MM.1S (cell line): ENCODE measurements at regions not wholly inside any gene's neighbourhood (a gene's known extent, or its start where the extent isn't known, plus 50 kb on each side); places are given as distances from the start of the nearest gene placed in this dataset.

Experiments
- DNase-seq: peaks from one replicate; pipeline ENCODE4 v3.0.0-alpha.2; 2015
- H2AFZ ChIP-seq: fragments of 300-600 bp; sonication (generic); 2 replicates; pipeline ENCODE4 v1.6.0; 2016; ENCODE audit warnings: antibody characterized with exemption, low read length
- H3F3A ChIP-seq: fragments of 300-600 bp; sonication (generic); 2 replicates; pipeline ENCODE4 v1.6.1; 2016; ENCODE audit warnings: mild to moderate bottlenecking, antibody characterized with exemption, low read length, moderate library complexity, mixed read lengths; ENCODE audit not compliant: insufficient read depth
- H3K27ac ChIP-seq: fragments of 300-600 bp; sonication (generic); 2 replicates; pipeline ENCODE4 v1.5.1; 2016; ENCODE audit warnings: mild to moderate bottlenecking, low read length
- H3K27me3 ChIP-seq: fragments of 300-600 bp; sonication (generic); replicated peaks from 2 replicates; pipeline ENCODE4 v1.6.0; 2016; ENCODE audit warnings: low read length; ENCODE audit not compliant: insufficient read depth
- H3K36me3 ChIP-seq: fragments of 300-600 bp; sonication (generic); replicated peaks from 2 replicates; pipeline ENCODE4 v1.6.1; 2016; ENCODE audit warnings: mild to moderate bottlenecking, low read length, mixed read lengths; ENCODE audit not compliant: insufficient read depth
- H3K4me1 ChIP-seq: fragments of 300-600 bp; sonication (generic); 2 replicates; pipeline ENCODE4 v1.6.1; 2016; ENCODE audit warnings: low read length, mixed read lengths
- H3K4me2 ChIP-seq: fragments of 300-600 bp; sonication (generic); 2 replicates; pipeline ENCODE4 v1.6.0; 2016; ENCODE audit warnings: low read depth, low read length
- H3K4me3 ChIP-seq: fragments of 300-600 bp; sonication (generic); 2 replicates; pipeline ENCODE4 v1.5.1; 2016; ENCODE audit warnings: low read length, mixed read lengths
- H3K79me2 ChIP-seq: fragments of 300-600 bp; sonication (generic); 2 replicates; pipeline ENCODE4 v1.6.1; 2016; ENCODE audit warnings: mixed run types, low read length, mixed read lengths
- H3K9ac ChIP-seq: fragments of 300-600 bp; sonication (generic); 2 replicates; pipeline ENCODE4 v1.6.1; 2016; ENCODE audit warnings: low read length, mixed read lengths
- H3K9me2 ChIP-seq: fragments of 300-600 bp; sonication (generic); replicated peaks from 2 replicates; pipeline ENCODE4 v1.6.1; 2016; ENCODE audit warnings: mild to moderate bottlenecking, low read length, mixed read lengths; ENCODE audit not compliant: insufficient read depth
- H3K9me3 ChIP-seq: fragments of 300-600 bp; sonication (generic); replicated peaks from 2 replicates; pipeline ENCODE4 v1.6.1; 2016; ENCODE audit warnings: mild to moderate bottlenecking, low read length, mixed read lengths; ENCODE audit not compliant: insufficient read depth
- H4K20me1 ChIP-seq: fragments of 300-600 bp; sonication (generic); 2 replicates; pipeline ENCODE4 v1.6.1; 2016; ENCODE audit warnings: mild to moderate bottlenecking, low read length, moderate library complexity, mixed read lengths; ENCODE audit not compliant: insufficient read depth
- EZH2 ChIP-seq: fragments of 300-600 bp; sonication (generic); optimal IDR thresholded peaks from 2 replicates; pipeline ENCODE3; 2017; ENCODE audit warnings: low read depth, mild to moderate bottlenecking, antibody characterized with exemption, low read length, mixed read lengths
- EZH2phosphoT487 ChIP-seq: fragments of 300-600 bp; sonication (generic); IDR thresholded peaks from 2 replicates; pipeline ENCODE4 v1.6.1; 2018; ENCODE audit warnings: antibody characterized with exemption, low read length
- TF ChIP-seq, protein P1 (sequence below): fragments of 300-600 bp; sonication (generic); IDR thresholded peaks from 2 replicates; pipeline ENCODE4 v1.5.1; 2016; ENCODE audit warnings: antibody characterized with exemption, low read length, mixed read lengths

DNA sequence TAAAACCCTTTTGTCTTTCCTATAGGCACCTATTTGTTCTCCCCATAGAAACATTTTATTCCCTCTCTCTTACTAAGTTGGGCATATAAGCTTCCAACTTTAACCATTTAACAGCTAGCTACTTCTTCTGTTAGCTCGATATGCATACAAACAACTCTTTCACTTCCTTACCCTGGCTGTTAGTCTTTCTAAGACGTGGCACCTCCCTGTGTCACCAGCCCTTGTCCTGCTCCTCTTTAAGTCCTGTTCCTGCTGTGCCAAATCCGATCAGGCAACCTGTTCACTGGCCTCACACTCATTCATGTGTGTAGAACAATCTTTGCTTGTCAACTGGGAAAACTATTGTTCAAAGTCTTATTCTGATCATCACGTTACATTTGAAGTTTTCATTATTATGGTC lies 1376.1 kb upstream of the TENM4 start:
- no peaks in the 10 kb centered on the region for H3K9me3 ChIP-seq
- H3K79me2 ChIP-seq: no peaks in the 10 kb centered on the region
- no peaks in the 10 kb centered on the region for H3F3A ChIP-seq
- H2AFZ ChIP-seq: peak overlapping the region; percentile 17; the same call in 1 of the 2 replicates
- H3K9me2 ChIP-seq: 0 out of 2 replicates have a peak, but pooled peaks cover 4% of the 10 kb centered on the region
- H3K27ac ChIP-seq: no peak overlapping the region
- H3K36me3 ChIP-seq: no peaks in the 10 kb centered on the region
- H3K4me3 ChIP-seq: no peak overlapping the region
- TF ChIP-seq EZH2phosphoT487: no peak
- TF ChIP-seq EZH2: no peak
- TF ChIP-seq, protein P1, sequence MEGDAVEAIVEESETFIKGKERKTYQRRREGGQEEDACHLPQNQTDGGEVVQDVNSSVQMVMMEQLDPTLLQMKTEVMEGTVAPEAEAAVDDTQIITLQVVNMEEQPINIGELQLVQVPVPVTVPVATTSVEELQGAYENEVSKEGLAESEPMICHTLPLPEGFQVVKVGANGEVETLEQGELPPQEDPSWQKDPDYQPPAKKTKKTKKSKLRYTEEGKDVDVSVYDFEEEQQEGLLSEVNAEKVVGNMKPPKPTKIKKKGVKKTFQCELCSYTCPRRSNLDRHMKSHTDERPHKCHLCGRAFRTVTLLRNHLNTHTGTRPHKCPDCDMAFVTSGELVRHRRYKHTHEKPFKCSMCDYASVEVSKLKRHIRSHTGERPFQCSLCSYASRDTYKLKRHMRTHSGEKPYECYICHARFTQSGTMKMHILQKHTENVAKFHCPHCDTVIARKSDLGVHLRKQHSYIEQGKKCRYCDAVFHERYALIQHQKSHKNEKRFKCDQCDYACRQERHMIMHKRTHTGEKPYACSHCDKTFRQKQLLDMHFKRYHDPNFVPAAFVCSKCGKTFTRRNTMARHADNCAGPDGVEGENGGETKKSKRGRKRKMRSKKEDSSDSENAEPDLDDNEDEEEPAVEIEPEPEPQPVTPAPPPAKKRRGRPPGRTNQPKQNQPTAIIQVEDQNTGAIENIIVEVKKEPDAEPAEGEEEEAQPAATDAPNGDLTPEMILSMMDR: no peak
- H4K20me1 ChIP-seq: no peaks in the 10 kb centered on the region
- peaks cover 15% of the 10 kb centered on the region for H3K4me1 ChIP-seq
- no peak overlapping the region for H3K9ac ChIP-seq
- H3K4me2 ChIP-seq: no peak overlapping the region
- H3K27me3 ChIP-seq: no peaks in the 10 kb centered on the region
- DNase-seq: no peak

DNA sequence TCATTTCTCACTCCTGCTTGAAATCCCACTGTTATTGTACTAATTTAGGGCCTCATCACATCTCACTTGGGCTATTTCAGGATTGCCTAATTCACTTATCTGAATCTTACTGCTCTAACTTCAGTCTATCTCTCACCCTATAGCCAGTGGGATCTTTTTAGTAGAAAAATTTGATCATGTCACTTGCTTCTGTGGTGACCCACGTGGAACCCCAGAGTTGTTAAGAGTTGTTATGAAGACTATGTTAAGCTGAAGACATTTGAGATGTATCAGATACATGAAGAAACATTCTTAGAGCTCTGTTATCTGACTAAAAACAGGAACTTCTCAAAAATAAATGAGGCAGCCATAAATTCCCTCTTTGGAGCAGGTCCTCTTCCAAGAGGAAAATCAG lies 1375.6 kb upstream of the TENM4 start:
- Histone ChIP-seq H3K9me2 (0 out of 2 replicates have a peak, but pooled peaks cover 4% of the 10 kb centered on the region), H2AFZ (peak overlapping the region; percentile 49; the same call in 1 of the 2 replicates), H3K9me3 (no peaks in the 10 kb centered on the region), H3F3A (no peaks in the 10 kb centered on the region), H3K4me3 (no peak overlapping the region), H3K9ac (no peak overlapping the region), H3K4me1 (peaks cover 15% of the 10 kb centered on the region), H3K27me3 (no peaks in the 10 kb centered on the region), H3K36me3 (no peaks in the 10 kb centered on the region), H3K4me2 (peak overlapping the region; percentile 39; the same call in 1 of the 2 replicates), H4K20me1 (no peaks in the 10 kb centered on the region), H3K79me2 (no peaks in the 10 kb centered on the region), H3K27ac (peak overlapping the region; percentile 13; the same call in 1 of the 2 replicates)
- DNase-seq: no peak
- TF ChIP-seq EZH2phosphoT487: no peak
- TF ChIP-seq, protein P1: no peak
- TF ChIP-seq EZH2: no peak

DNA sequence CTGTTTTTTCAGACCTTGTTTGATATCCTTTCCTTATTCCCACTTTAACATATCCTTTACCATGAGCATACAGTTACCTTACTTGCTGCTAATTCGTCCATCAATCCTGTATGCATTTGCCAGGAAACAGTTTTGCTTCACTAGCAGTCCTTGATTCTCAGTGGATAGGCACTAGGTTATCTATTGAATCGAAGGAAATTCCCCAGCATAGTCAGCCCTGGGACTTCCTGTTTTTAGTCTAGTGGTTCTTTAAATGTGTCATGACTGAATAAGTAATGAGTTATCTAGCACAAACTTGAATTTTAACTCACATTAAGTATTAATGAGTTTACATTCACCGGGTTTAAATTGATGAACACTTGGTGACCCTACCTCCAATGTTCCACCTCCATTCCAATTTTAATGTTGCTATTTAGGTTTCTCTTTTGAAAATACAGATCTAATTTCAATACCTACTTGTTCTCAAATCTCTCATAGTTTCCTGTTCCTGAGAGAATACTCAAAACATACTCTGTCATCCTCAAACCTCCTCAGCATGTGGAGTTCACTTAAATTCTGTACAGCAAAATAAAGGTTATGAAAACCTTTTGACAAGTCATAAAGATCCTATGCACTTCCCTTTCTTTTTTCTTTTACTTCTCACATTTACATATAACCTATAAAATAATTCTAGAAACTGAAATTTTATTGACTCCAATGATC lies 1375.1 kb upstream of the TENM4 start:
- peak; percentile 48 for DNase-seq
- H3K9me3 ChIP-seq: no peaks in the 10 kb centered on the region

More for the DNA sequence above, 1375.1 kb upstream of the TENM4 start:
- Histone ChIP-seq H3K9me2 (0 out of 2 replicates have a peak, but pooled peaks cover 4% of the 10 kb centered on the region), H3K27me3 (no peaks in the 10 kb centered on the region), H3K4me2 (peak overlapping the region; percentile 39), H3F3A (no peaks in the 10 kb centered on the region), H3K9ac (no peak overlapping the region), H2AFZ (peak overlapping the region; percentile 49; the same call in 1 of the 2 replicates), H3K27ac (peak overlapping the region; percentile 13; the same call in 1 of the 2 replicates), H3K4me3 (no peak overlapping the region; the same call in 1 of the 2 replicates), H4K20me1 (no peaks in the 10 kb centered on the region), H3K36me3 (no peaks in the 10 kb centered on the region), H3K79me2 (no peaks in the 10 kb centered on the region), H3K4me1 (peaks cover 15% of the 10 kb centered on the region)
- TF ChIP-seq EZH2 (no peak), EZH2phosphoT487 (no peak)
- TF ChIP-seq, protein P1: no peak
